PC-3 (cell line): ENCODE measurements at regions not wholly inside any gene's neighbourhood (a gene's known extent, or its start where the extent isn't known, plus 50 kb on each side); places are given as distances from the start of the nearest gene placed in this dataset.
A peak's percentile ranks its signal among the peaks of the same experiment; 100 is the strongest.

ENCODE experiments used
- ATAC-seq: fragments of 200-7000 bp; cut with Tn5 transposase; 2 replicates; pipeline ENCODE4 v1.9.1; 2020; ENCODE audit warnings: mild to moderate bottlenecking, moderate library complexity
- BruUV-seq: library from RNA; stranded (reverse); fragments of 400-500 nt; replicated peaks from 2 replicates; lab custom pipeline; 2021; lab: Mats Ljungman, UMichigan
- CTCF ChIA-PET: fragments of 300-600 bp; sonication (Branson Sonifier 250); formaldehyde crosslinking; loops from one replicate; lab custom pipeline; 2022; ENCODE audit warnings: antibody characterized with exemption; lab: Charles Lee
- POLR2A ChIA-PET: fragments of 300-600 bp; sonication (Branson Sonifier 250); formaldehyde crosslinking; loops from one replicate; lab custom pipeline; 2022; ENCODE audit warnings: antibody characterized with exemption; ENCODE audit not compliant: unreplicated experiment; lab: Charles Lee
- DNase-seq: peaks from one replicate; pipeline ENCODE4 v3.0.0-alpha.2; 2015
- H2AFZ ChIP-seq: fragments of 300-600 bp; sonication (generic); 2 replicates; pipeline ENCODE4 v1.6.0; 2016; ENCODE audit warnings: antibody characterized with exemption, low read length
- H3F3A ChIP-seq: fragments of 300-600 bp; sonication (generic); one replicate; pipeline ENCODE4 v1.6.0; 2017; ENCODE audit warnings: antibody characterized with exemption, low read length, control low read depth, mild to moderate bottlenecking; ENCODE audit not compliant: unreplicated experiment
- H3K27ac ChIP-seq: fragments of 300-600 bp; sonication (generic); 2 replicates; pipeline ENCODE4 v1.5.1; 2016; ENCODE audit warnings: mild to moderate bottlenecking, low read length
- H3K27me3 ChIP-seq: fragments of 300-600 bp; sonication (generic); 2 replicates; pipeline ENCODE4 v1.6.1; 2016; ENCODE audit warnings: low read length, mixed read lengths
- H3K36me3 ChIP-seq: fragments of 300-600 bp; sonication (generic); 2 replicates; pipeline ENCODE4 v1.6.1; 2016; ENCODE audit warnings: low read depth, mixed run types, low read length, mixed read lengths
- H3K4me1 ChIP-seq: fragments of 300-600 bp; sonication (generic); 2 replicates; pipeline ENCODE4 v1.5.1; 2016; ENCODE audit warnings: low read length; ENCODE audit not compliant: insufficient read depth
- H3K4me2 ChIP-seq: fragments of 300-600 bp; sonication (generic); 2 replicates; pipeline ENCODE4 v1.6.0; 2016; ENCODE audit warnings: low read length
- H3K4me3 ChIP-seq: fragments of 300-600 bp; sonication (generic); 2 replicates; pipeline ENCODE4 v1.5.1; 2016; ENCODE audit warnings: mild to moderate bottlenecking, low read length, mixed read lengths
- H3K79me2 ChIP-seq: fragments of 300-600 bp; sonication (generic); 2 replicates; pipeline ENCODE4 v1.6.1; 2017; ENCODE audit warnings: low read length, mixed read lengths
- H3K9ac ChIP-seq: fragments of 300-600 bp; sonication (generic); 2 replicates; pipeline ENCODE4 v1.6.0; 2016; ENCODE audit warnings: mild to moderate bottlenecking, low read length
- H3K9me2 ChIP-seq: fragments of 300-600 bp; sonication (generic); replicated peaks from 2 replicates; pipeline ENCODE4 v1.6.1; 2016; ENCODE audit warnings: mixed run types, low read length, mixed read lengths
- H3K9me3 ChIP-seq: fragments of 300-600 bp; sonication (generic); 2 replicates; pipeline ENCODE4 v1.6.1; 2016; ENCODE audit warnings: low read length, mixed read lengths
- H4K20me1 ChIP-seq: fragments of 300-600 bp; sonication (generic); 2 replicates; pipeline ENCODE4 v1.6.1; 2016; ENCODE audit warnings: low read length, mixed read lengths
- EZH2 ChIP-seq: fragments of 300-600 bp; sonication (generic); IDR thresholded peaks from one replicate; pipeline ENCODE4 v1.6.1; 2017; ENCODE audit warnings: antibody characterized with exemption, mild to moderate bottlenecking, low read length; ENCODE audit not compliant: unreplicated experiment
- EZH2phosphoT487 ChIP-seq: fragments of 300-600 bp; sonication (generic); IDR thresholded peaks from 2 replicates; pipeline ENCODE4 v1.6.1; 2018; ENCODE audit warnings: mild to moderate bottlenecking, antibody characterized with exemption, low read length, borderline replicate concordance
- intact Hi-C: fragments of 100-400 bp; cut with micrococcal nuclease; formaldehyde crosslinking; loops from 2 replicates; pipeline ENCODE4 v1.9.0; 2023
- TF ChIP-seq, protein P1 (sequence below): fragments of 300-600 bp; sonication (generic); conservative IDR thresholded peaks from 2 replicates; pipeline ENCODE4 v1.5.1; 2017; ENCODE audit warnings: antibody characterized with exemption, low read depth, mild to moderate bottlenecking, low read length

DNA sequence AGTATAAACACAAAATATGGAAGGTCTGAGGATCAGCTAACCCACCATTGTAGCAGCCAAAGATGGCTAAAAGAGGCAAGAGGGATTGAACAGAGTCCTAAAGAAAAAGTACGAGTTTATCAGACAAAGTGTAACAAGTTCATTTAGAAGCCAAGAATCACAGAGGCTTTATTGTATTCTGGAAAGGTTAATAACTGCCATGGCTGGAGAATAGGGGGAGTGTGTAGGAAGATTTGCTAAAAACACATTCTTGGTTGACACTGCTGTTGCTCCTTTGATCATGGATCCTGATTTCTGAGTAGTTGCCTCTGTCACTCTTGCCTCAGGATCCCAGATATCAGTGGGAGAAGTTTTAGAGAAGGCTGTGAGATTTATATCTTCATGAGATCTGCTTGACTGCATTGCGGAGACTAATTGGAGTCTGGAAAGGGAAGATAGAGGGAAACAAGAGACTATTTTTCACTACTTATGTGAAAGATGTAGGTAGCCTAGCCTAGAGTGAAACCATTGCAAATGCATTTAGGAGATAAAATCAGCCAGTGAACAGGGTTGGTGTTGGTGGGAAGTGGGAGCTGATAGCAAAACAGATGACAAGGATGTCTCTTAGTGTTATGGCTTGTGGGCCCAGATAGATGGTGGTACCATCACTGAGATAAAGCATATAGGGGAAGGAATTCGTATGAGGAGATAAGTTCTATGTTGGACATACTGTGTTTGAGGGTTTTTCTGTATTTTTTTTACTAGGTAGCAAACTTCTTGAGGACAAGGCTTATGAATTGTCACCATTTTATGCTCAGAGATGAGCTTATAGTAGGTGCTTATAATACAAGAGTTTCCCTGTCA, 402.9 kb upstream of the PDE3A start:
- CTCF ChIA-PET, result no interaction called here
- DNase-seq (no peak), ATAC-seq (no peak)
- Histone ChIP-seq H3K4me3 (no peak overlapping the region), H2AFZ (no peak overlapping the region), H4K20me1 (no peaks in the 10 kb centered on the region), H3K9me2 (no peaks in the 10 kb centered on the region), H3K9me3 (no peaks in the 10 kb centered on the region), H3K9ac (no peak overlapping the region), H3K27ac (no peak overlapping the region), H3K4me2 (no peak overlapping the region), H3K36me3 (no peaks in the 10 kb centered on the region), H3K79me2 (no peaks in the 10 kb centered on the region), H3F3A (no peaks in the 10 kb centered on the region), H3K4me1 (no peaks in the 10 kb centered on the region), H3K27me3 (peaks cover 11% of the 10 kb centered on the region)
- TF ChIP-seq, protein P1, sequence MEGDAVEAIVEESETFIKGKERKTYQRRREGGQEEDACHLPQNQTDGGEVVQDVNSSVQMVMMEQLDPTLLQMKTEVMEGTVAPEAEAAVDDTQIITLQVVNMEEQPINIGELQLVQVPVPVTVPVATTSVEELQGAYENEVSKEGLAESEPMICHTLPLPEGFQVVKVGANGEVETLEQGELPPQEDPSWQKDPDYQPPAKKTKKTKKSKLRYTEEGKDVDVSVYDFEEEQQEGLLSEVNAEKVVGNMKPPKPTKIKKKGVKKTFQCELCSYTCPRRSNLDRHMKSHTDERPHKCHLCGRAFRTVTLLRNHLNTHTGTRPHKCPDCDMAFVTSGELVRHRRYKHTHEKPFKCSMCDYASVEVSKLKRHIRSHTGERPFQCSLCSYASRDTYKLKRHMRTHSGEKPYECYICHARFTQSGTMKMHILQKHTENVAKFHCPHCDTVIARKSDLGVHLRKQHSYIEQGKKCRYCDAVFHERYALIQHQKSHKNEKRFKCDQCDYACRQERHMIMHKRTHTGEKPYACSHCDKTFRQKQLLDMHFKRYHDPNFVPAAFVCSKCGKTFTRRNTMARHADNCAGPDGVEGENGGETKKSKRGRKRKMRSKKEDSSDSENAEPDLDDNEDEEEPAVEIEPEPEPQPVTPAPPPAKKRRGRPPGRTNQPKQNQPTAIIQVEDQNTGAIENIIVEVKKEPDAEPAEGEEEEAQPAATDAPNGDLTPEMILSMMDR, result no peak
- no peak for TF ChIP-seq EZH2phosphoT487
- POLR2A ChIA-PET, result no interaction called here
- BruUV-seq, result no TSS peak
- intact Hi-C loops, result no loop called here

DNA sequence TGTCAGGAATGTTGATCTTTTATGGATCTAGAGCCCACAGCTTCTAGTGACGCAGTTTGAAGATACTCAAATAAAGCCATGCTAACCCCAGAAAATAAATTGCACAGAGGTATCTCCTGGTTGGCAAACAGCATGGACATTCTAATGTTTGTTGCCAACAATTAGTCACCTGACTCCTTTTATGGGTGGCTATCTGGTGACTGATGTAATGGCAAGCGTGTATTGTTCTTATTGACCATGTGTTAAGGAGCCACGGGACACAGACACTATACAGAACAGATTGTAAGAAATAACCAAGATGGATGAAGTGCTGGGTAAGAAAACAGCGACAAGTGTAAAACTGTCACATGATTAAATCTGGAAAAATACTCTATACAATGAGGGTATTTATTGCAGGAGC, 401.3 kb upstream of the PDE3A start:
- no peaks in the 10 kb centered on the region for H3K9me3 ChIP-seq
- POLR2A ChIA-PET, result no interaction called here
- no peaks in the 10 kb centered on the region for H3F3A ChIP-seq
- H4K20me1 ChIP-seq, result no peaks in the 10 kb centered on the region
- H3K36me3 ChIP-seq, result no peaks in the 10 kb centered on the region
- intact Hi-C loops, result no loop called here
- no peak overlapping the region for H3K4me3 ChIP-seq
- H3K9ac ChIP-seq, result no peak overlapping the region
- no peak for ATAC-seq
- H3K27me3 ChIP-seq, result peaks cover 11% of the 10 kb centered on the region
- TF ChIP-seq EZH2 (no peak), EZH2phosphoT487 (no peak)
- TF ChIP-seq, protein P1, result no peak
- BruUV-seq, result no TSS peak
- no peaks in the 10 kb centered on the region for H3K9me2 ChIP-seq
- no peaks in the 10 kb centered on the region for H3K79me2 ChIP-seq
- CTCF ChIA-PET, result no interaction called here
- H3K4me1 ChIP-seq, result no peaks in the 10 kb centered on the region
- DNase-seq, result no peak
- H3K27ac ChIP-seq, result no peak overlapping the region
- no peak overlapping the region for H3K4me2 ChIP-seq
- H2AFZ ChIP-seq, result no peak overlapping the region

DNA sequence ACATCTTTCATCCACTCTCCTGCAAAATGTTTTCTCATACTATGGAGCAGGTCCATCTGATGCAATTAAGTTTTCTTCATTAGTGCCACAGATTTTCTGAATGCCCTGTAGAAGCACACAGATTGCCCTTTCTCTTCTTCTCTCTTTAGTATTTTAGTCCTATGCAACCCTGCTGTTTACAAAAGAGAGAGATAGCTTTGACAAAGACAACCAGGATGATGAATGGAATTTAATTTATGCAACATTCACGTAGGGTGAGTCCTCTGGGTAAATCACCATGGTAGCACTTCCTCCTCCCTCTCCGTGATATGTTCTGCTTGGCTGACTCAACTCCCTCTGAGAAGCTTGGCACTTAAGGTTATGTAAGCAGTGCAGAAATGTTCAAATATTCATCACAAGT, 400.9 kb upstream of the PDE3A start:
- Histone ChIP-seq H3K36me3 (no peaks in the 10 kb centered on the region), H4K20me1 (no peaks in the 10 kb centered on the region), H3K4me3 (no peak overlapping the region), H3K9me2 (no peaks in the 10 kb centered on the region), H3F3A (no peaks in the 10 kb centered on the region), H3K27me3 (peaks cover 11% of the 10 kb centered on the region), H2AFZ (no peak overlapping the region), H3K79me2 (no peaks in the 10 kb centered on the region), H3K9me3 (no peaks in the 10 kb centered on the region), H3K9ac (no peak overlapping the region), H3K4me1 (no peaks in the 10 kb centered on the region), H3K4me2 (no peak overlapping the region), H3K27ac (no peak overlapping the region)
- DNase-seq, result peak; percentile 22
- TF ChIP-seq, protein P1, result no peak
- TF ChIP-seq EZH2phosphoT487, result no peak
- no peak for TF ChIP-seq EZH2
- no peak for ATAC-seq
- CTCF ChIA-PET, result no interaction called here
- POLR2A ChIA-PET, result no interaction called here
- intact Hi-C loops, result no loop called here
- no TSS peak for BruUV-seq
